HG03378 (cell line): ENCODE measurements at regions not wholly inside any gene's neighbourhood (a gene's known extent, or its start where the extent isn't known, plus 50 kb on each side); places are given as distances from the start of the nearest gene placed in this dataset.
"Not testable (repeated sequence)": the region's sequence is repeated elsewhere in the genome, so short reads cannot be mapped to it uniquely, and the experiment has no call there.

Source experiments
- ATAC-seq: cut with Tn5 transposase; IDR thresholded peaks from one replicate; pipeline ENCODE4 v1.9.1; 2021; ENCODE audit warnings: mild to moderate bottlenecking, moderate library complexity; ENCODE audit not compliant: unreplicated experiment

- ATAC-seq, result no peak
These were observed 335.2 kb downstream of the LRATD1 start for GRCh38 chr2:14967729-14968128.

- ATAC-seq, result no peak
These were observed 342.9 kb downstream of the LRATD1 start for GRCh38 chr2:14975381-14975780.

- no peak for ATAC-seq
These were observed 344.5 kb downstream of the LRATD1 start for GRCh38 chr2:14977021-14977420.

GRCh38 chr2:14978845-14979244 is 346.3 kb downstream of the LRATD1 start:
- ATAC-seq, result no peak

GRCh38 chr2:14982790-14983189 is 350.3 kb downstream of the LRATD1 start:
- ATAC-seq, result no peak

- no peak for ATAC-seq
These were observed 356.1 kb downstream of the LRATD1 start for GRCh38 chr2:14988600-14988999.

- no peak for ATAC-seq
These were observed 359.2 kb downstream of the LRATD1 start for GRCh38 chr2:14991723-14992122.

- no peak for ATAC-seq
These were observed 362.2 kb downstream of the LRATD1 start for GRCh38 chr2:14994721-14995120.

GRCh38 chr2:14996351-14997014 is 364.0 kb downstream of the LRATD1 start:
- ATAC-seq, result no peak

GRCh38 chr2:14998546-14998945 is 366.0 kb downstream of the LRATD1 start:
- no peak for ATAC-seq

- ATAC-seq, result no peak
These were observed 366.7 kb downstream of the LRATD1 start for GRCh38 chr2:14999114-14999661.

- not testable (repeated sequence) for ATAC-seq
These were observed 370.0 kb downstream of the LRATD1 start for GRCh38 chr2:15002519-15002918.

- ATAC-seq, result peak; percentile 57
These were observed 374.1 kb downstream of the LRATD1 start for GRCh38 chr2:15006667-15007066.

GRCh38 chr2:15009681-15010080 is 377.2 kb downstream of the LRATD1 start:
- no peak for ATAC-seq

- no peak for ATAC-seq
These were observed 377.8 kb downstream of the LRATD1 start for GRCh38 chr2:15010346-15010745.

- no peak for ATAC-seq
These were observed 386.3 kb downstream of the LRATD1 start for GRCh38 chr2:15018814-15019213.

GRCh38 chr2:15023221-15023620 is 390.7 kb downstream of the LRATD1 start:
- no peak for ATAC-seq

- ATAC-seq, result no peak
These were observed 395.9 kb downstream of the LRATD1 start for GRCh38 chr2:15028406-15028805.

GRCh38 chr2:15031745-15032240 is 399.3 kb downstream of the LRATD1 start:
- ATAC-seq, result peak; percentile 95

- no peak for ATAC-seq
These were observed 401.7 kb downstream of the LRATD1 start for GRCh38 chr2:15034246-15034645.

GRCh38 chr2:15034860-15035259 is 402.3 kb downstream of the LRATD1 start:
- no peak for ATAC-seq
